SK-N-SH (cell line): ENCODE measurements at regions not wholly inside any gene's neighbourhood (a gene's known extent, or its start where the extent isn't known, plus 50 kb on each side); places are given as distances from the start of the nearest gene placed in this dataset.

Source experiments
- CTCF ChIA-PET: fragments of 300-600, 350-600 bp; formaldehyde crosslinking; extraction: SDS; loops from one replicate; lab custom pipeline; 2021; lab: Yijun Ruan, JAX
- POLR2A ChIA-PET: fragments of 350-600 bp; sonication (Branson Sonifier 250); formaldehyde crosslinking; extraction: SDS; loops from one replicate; lab custom pipeline; 2020; ENCODE audit warnings: antibody characterized with exemption, inconsistent platforms; lab: Yijun Ruan, JAX
- DNase-seq: peaks from one replicate; pipeline ENCODE4 v3.0.0; 2012
- H2AFZ ChIP-seq: fragments of 200-600 bp; sonication (generic); 2 replicates; pipeline ENCODE4 v1.8.1; 2016; ENCODE audit warnings: antibody characterized with exemption, mild to moderate bottlenecking, low read depth
- H3F3A ChIP-seq: fragments of 200-600 bp; sonication (generic); replicated peaks from 2 replicates; pipeline ENCODE3; 2016; ENCODE audit warnings: antibody characterized with exemption, mild to moderate bottlenecking; ENCODE audit not compliant: insufficient read depth
- H3K27ac ChIP-seq, 2 experiments: fragments of 200-500 bp in 1 of 2; fragments of 200-600 bp in 1 of 2; sonication (Bioruptor generic) in 1 of 2; sonication (generic), shearing (Covaris generic) in 1 of 2; 2 replicates each; pipeline versions ENCODE4 v1.5.1 to v1.6.1; 2014 to 2016; ENCODE audit warnings: low read depth in 2 of 2, inconsistent platforms in 1 of 2, low read length in 1 of 2, mild to moderate bottlenecking in 1 of 2, mixed read lengths in 1 of 2
- H3K27me3 ChIP-seq: fragments of 200-600 bp; sonication (generic), shearing (Covaris generic); 2 replicates; pipeline ENCODE4 v1.6.1; 2016; ENCODE audit warnings: mixed run types; ENCODE audit not compliant: insufficient read depth
- H3K36me3 ChIP-seq, 2 experiments: fragments of 200-500 bp in 1 of 2; fragments of 200-600 bp in 1 of 2; sonication (Bioruptor generic) in 1 of 2; sonication (generic) in 1 of 2; replicated peaks in 1 of 2; 2 replicates each; pipeline versions ENCODE3 to v1.5.1; 2014 to 2016; ENCODE audit warnings: low read length in 1 of 2, mild to moderate bottlenecking in 1 of 2; ENCODE audit not compliant: insufficient read depth in 2 of 2, control insufficient read depth in 1 of 2
- H3K4me1 ChIP-seq, 2 experiments: fragments of 200-500 bp in 1 of 2; fragments of 200-600 bp in 1 of 2; sonication (Bioruptor generic) in 1 of 2; sonication (generic), shearing (Covaris generic) in 1 of 2; 2 replicates each; pipeline versions ENCODE4 v1.5.1 to v1.6.1; 2014 to 2016; ENCODE audit warnings: low read depth in 1 of 2, low read length in 1 of 2, mixed run types in 1 of 2; ENCODE audit not compliant: insufficient read depth in 2 of 2, control insufficient read depth in 1 of 2
- H3K4me2 ChIP-seq: fragments of 200-600 bp; sonication (generic), shearing (Covaris generic); 2 replicates; pipeline ENCODE4 v1.6.1; 2017; ENCODE audit warnings: mixed run types
- H3K4me3 ChIP-seq, 2 experiments: fragments of 200-500 bp in 1 of 2; fragments of 200-600 bp in 1 of 2; sonication (Bioruptor generic) in 1 of 2; sonication (generic), shearing (Covaris generic) in 1 of 2; 2 replicates each; pipeline versions ENCODE4 v1.5.1 to v1.8.1; 2014 to 2016; ENCODE audit warnings: low read depth in 2 of 2, inconsistent platforms in 1 of 2, low read length in 1 of 2, mild to moderate bottlenecking in 1 of 2, mixed read lengths in 1 of 2, moderate library complexity in 1 of 2
- H3K79me2 ChIP-seq: fragments of 200-600 bp; sonication (generic); 2 replicates; pipeline ENCODE4 v1.8.1; 2017; ENCODE audit warnings: mild to moderate bottlenecking; ENCODE audit not compliant: insufficient read depth
- H3K9ac ChIP-seq: fragments of 200-600 bp; sonication (generic); 2 replicates; pipeline ENCODE4 v1.6.1; 2017; ENCODE audit warnings: mixed run types
- H3K9me2 ChIP-seq: fragments of 200-600 bp; sonication (generic); 2 replicates; pipeline ENCODE4 v1.6.1; 2017; ENCODE audit warnings: mixed run types
- H3K9me3 ChIP-seq: fragments of 200-600 bp; sonication (generic); 2 replicates; pipeline ENCODE4 v1.6.1; 2017; ENCODE audit warnings: mixed run types, mild to moderate bottlenecking, moderate library complexity
- H4K20me1 ChIP-seq: fragments of 200-600 bp; sonication (generic); 2 replicates; pipeline ENCODE4 v1.6.1; 2017; ENCODE audit warnings: mild to moderate bottlenecking, mixed run types; ENCODE audit not compliant: insufficient read depth
- CHD2 ChIP-seq: fragments of 150-350 bp; IDR thresholded peaks from 2 replicates; pipeline ENCODE4 v1.6.1; 2018; ENCODE audit warnings: low read length; ENCODE audit not compliant: partially characterized antibody
- ELF1 ChIP-seq: IDR thresholded peaks from 2 replicates; pipeline ENCODE4 v1.4.0; 2012
- EP300 ChIP-seq, 2 experiments: IDR thresholded peaks; 2 replicates each; pipeline versions ENCODE4 v1.4.0 to v1.6.1; 2012; ENCODE audit warnings: borderline replicate concordance in 1 of 2, low read depth in 1 of 2, low read length in 1 of 2
- FOSL2 ChIP-seq: IDR thresholded peaks from 2 replicates; pipeline ENCODE4 v1.4.0; 2012; ENCODE audit warnings: low read depth, mild to moderate bottlenecking, moderate library complexity, borderline replicate concordance
- FOXJ3 ChIP-seq: sonication (generic); formaldehyde crosslinking; IDR thresholded peaks from 2 replicates; pipeline ENCODE4 v1.5.1; 2020; ENCODE audit warnings: mild to moderate bottlenecking, missing genetic modification reagents
- FOXM1 ChIP-seq: IDR thresholded peaks from 2 replicates; pipeline ENCODE4 v1.4.0; 2012; ENCODE audit warnings: low read depth, mild to moderate bottlenecking
- GATA2 ChIP-seq: sonication (generic); formaldehyde crosslinking; IDR thresholded peaks from 2 replicates; pipeline ENCODE4 v1.5.0; 2020; ENCODE audit warnings: mild to moderate bottlenecking, missing genetic modification reagents
- IRF3 ChIP-seq: fragments of 150-350 bp; IDR thresholded peaks from 2 replicates; pipeline ENCODE4 v1.6.1; 2016; ENCODE audit warnings: mild to moderate bottlenecking, low read depth, low read length
- JUND ChIP-seq: IDR thresholded peaks from 2 replicates; pipeline ENCODE4 v1.4.0; 2012
- MEF2A ChIP-seq: IDR thresholded peaks from 2 replicates; pipeline ENCODE4 v1.4.0; 2012; ENCODE audit warnings: low read depth, borderline replicate concordance
- NRF1 ChIP-seq: IDR thresholded peaks from 2 replicates; pipeline ENCODE4 v1.6.1; 2012; ENCODE audit warnings: low read depth, mild to moderate bottlenecking, low read length
- PBX3 ChIP-seq: IDR thresholded peaks from 2 replicates; pipeline ENCODE4; 2012
- RCOR1 ChIP-seq: fragments of 150-350 bp; IDR thresholded peaks from 2 replicates; pipeline ENCODE4 v1.6.1; 2017; ENCODE audit warnings: antibody characterized with exemption, low read length
- REST ChIP-seq: IDR thresholded peaks from 2 replicates; pipeline ENCODE4 v1.6.1; 2012; ENCODE audit warnings: mild to moderate bottlenecking, low read depth, low read length, moderate library complexity
- RFX5 ChIP-seq: IDR thresholded peaks from 2 replicates; pipeline ENCODE4 v1.6.1; 2012; ENCODE audit warnings: mild to moderate bottlenecking, improper control_type of control experiment, low read length
- SIN3A ChIP-seq: IDR thresholded peaks from 2 replicates; pipeline ENCODE4 v1.6.1; 2012; ENCODE audit warnings: low read depth, mild to moderate bottlenecking, low read length, moderate library complexity, borderline replicate concordance
- TCF12 ChIP-seq: IDR thresholded peaks from 2 replicates; pipeline ENCODE4 v1.4.0; 2012
- TEAD4 ChIP-seq: IDR thresholded peaks from 2 replicates; pipeline ENCODE4 v1.4.0; 2012; ENCODE audit warnings: mild to moderate bottlenecking, borderline replicate concordance; ENCODE audit not compliant: insufficient read depth
- ZBTB33 ChIP-seq: IDR thresholded peaks from 2 replicates; pipeline ENCODE4 v1.4.0; 2012; ENCODE audit warnings: low read depth, borderline replicate concordance
- WGBS: methylation state at CpG from one replicate; pipeline ENCODE4 v1.1.6; 2017; ENCODE audit warnings: low lambda C conversion rate; 5-methylcytosine and 5-hydroxymethylcytosine counted together
- TF ChIP-seq, protein P1 (sequence below): IDR thresholded peaks from 2 replicates; pipeline ENCODE4 v1.4.0; 2012; ENCODE audit warnings: low read depth
- TF ChIP-seq, protein P2 (sequence below): fragments of 150-350 bp; IDR thresholded peaks from 2 replicates; pipeline ENCODE4 v1.6.1; 2017; ENCODE audit warnings: antibody characterized with exemption, low read length, low read depth, borderline replicate concordance

- WGBS: 4% methylated on average over 1 of the region's 1 CpG
- H3K4me2 ChIP-seq: no peak overlapping the region
- H3F3A ChIP-seq: no peaks in the 10 kb centered on the region
- no peak for TF ChIP-seq FOSL2
- no peak for TF ChIP-seq FOXJ3
- no peak for TF ChIP-seq TCF12
- no peak for TF ChIP-seq RCOR1
- H3K4me1 ChIP-seq: no peaks in the 10 kb centered on the region
- ChIA-PET CTCF (no interaction called here), POLR2A (no interaction called here)
- no peak overlapping the region for H2AFZ ChIP-seq
- H3K9ac ChIP-seq: no peak overlapping the region
- H4K20me1 ChIP-seq: no peaks in the 10 kb centered on the region
- no peak overlapping the region for H3K27ac ChIP-seq
- H3K27me3 ChIP-seq: no peaks in the 10 kb centered on the region
- no peak for DNase-seq
- no peaks in the 10 kb centered on the region for H3K36me3 ChIP-seq
- no peak overlapping the region for H3K4me3 ChIP-seq
- H3K9me3 ChIP-seq: 0 out of 2 replicates have a peak, but pooled peaks cover 4% of the 10 kb centered on the region
- no peaks in the 10 kb centered on the region for H3K9me2 ChIP-seq
- no peaks in the 10 kb centered on the region for H3K79me2 ChIP-seq
Measured at GRCh38 chr21:19833082-19833481, 1165.1 kb upstream of the NCAM2 start.

DNA sequence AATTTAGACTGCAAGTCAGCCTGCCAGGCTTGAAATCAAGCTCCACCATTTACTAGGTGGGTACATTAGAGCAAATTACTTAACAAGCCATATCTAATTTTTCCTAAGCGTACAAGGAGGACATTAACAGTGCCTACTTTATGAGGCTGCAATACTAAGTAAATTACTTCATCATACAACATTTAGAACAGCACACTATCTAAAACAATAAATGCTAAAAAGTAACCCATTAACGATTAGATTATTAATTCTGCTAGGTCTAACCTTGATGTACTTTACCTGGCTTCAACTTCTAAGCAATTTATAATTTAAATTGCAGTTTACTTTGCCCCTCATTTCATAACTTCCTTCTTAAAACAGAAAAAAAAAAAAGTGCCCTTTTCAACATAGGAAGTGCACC lies 1155.6 kb upstream of the NCAM2 start:
- Histone ChIP-seq H3K4me3 (no peak overlapping the region), H2AFZ (no peak overlapping the region), H3K27me3 (no peaks in the 10 kb centered on the region), H3F3A (no peaks in the 10 kb centered on the region), H3K27ac (no peak overlapping the region), H3K9me2 (no peaks in the 10 kb centered on the region), H3K79me2 (no peaks in the 10 kb centered on the region), H3K36me3 (no peaks in the 10 kb centered on the region), H4K20me1 (no peaks in the 10 kb centered on the region), H3K9ac (no peak overlapping the region), H3K4me1 (no peaks in the 10 kb centered on the region), H3K9me3 (no peaks in the 10 kb centered on the region), H3K4me2 (no peak overlapping the region)
- no peak for DNase-seq
- ChIA-PET CTCF (no interaction called here), POLR2A (no interaction called here)
- 4% methylated on average over 2 of the region's 2 CpGs for WGBS
- TF ChIP-seq REST (no peak), TEAD4 (no peak), JUND (no peak), IRF3 (no peak), EP300 (IDR thresholded peaks at IDR 0.05; ENCODE audit: borderline replicate concordance in 1 of 2, low read depth in 1 of 2, low read length in 1 of 2) (no peak), CHD2 (no peak), RFX5 (no peak), SIN3A (no peak), NRF1 (no peak), TCF12 (no peak), PBX3 (no peak), ZBTB33 (no peak), FOXM1 (no peak), GATA2 (CRISPR knock-in tag) (no peak), MEF2A (no peak), ELF1 (no peak)
- TF ChIP-seq, protein P1, sequence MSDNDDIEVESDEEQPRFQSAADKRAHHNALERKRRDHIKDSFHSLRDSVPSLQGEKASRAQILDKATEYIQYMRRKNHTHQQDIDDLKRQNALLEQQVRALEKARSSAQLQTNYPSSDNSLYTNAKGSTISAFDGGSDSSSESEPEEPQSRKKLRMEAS: no peak
- TF ChIP-seq, protein P2, sequence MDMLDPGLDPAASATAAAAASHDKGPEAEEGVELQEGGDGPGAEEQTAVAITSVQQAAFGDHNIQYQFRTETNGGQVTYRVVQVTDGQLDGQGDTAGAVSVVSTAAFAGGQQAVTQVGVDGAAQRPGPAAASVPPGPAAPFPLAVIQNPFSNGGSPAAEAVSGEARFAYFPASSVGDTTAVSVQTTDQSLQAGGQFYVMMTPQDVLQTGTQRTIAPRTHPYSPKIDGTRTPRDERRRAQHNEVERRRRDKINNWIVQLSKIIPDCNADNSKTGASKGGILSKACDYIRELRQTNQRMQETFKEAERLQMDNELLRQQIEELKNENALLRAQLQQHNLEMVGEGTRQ: no peak
